Keratinocyte (primary cell): ENCODE measurements at regions not wholly inside any gene's neighbourhood (a gene's known extent, or its start where the extent isn't known, plus 50 kb on each side); places are given as distances from the start of the nearest gene placed in this dataset.

Experiments
- DNase-seq: peaks from one replicate; pipeline ENCODE4 v3.0.0-alpha.2; 2011; ENCODE audit warnings: low read depth, missing footprints, low spot score
- FAIRE-seq: peaks from 2 replicates; lab custom pipeline; 2011; peaks lifted over from hg19 to GRCh38; lab: Jason Lieb, UNC
- H2AFZ ChIP-seq: 2 replicates; pipeline ENCODE4 v1.6.0; 2012; ENCODE audit warnings: low read length, control low read depth, inconsistent platforms; ENCODE audit not compliant: control insufficient read depth
- H3K27ac ChIP-seq: 2 replicates; pipeline ENCODE4 v1.5.1; 2011; ENCODE audit warnings: low read length; ENCODE audit not compliant: control insufficient read depth, insufficient read depth
- H3K27me3 ChIP-seq: 3 replicates; pipeline ENCODE4 v1.6.0; 2011; ENCODE audit warnings: low read length; ENCODE audit not compliant: control insufficient read depth, insufficient read depth; ENCODE audit errors: extremely low read depth
- H3K36me3 ChIP-seq, 2 experiments: 2 replicates in 1 of 2; 3 replicates in 1 of 2; pipeline ENCODE4 v1.5.1; 2011; ENCODE audit warnings: low read length in 2 of 2, mild to moderate bottlenecking in 1 of 2; ENCODE audit not compliant: control insufficient read depth in 2 of 2, insufficient read depth in 2 of 2; ENCODE audit errors: extremely low read depth in 1 of 2
- H3K4me1 ChIP-seq: 3 replicates; pipeline ENCODE4 v1.5.1; 2011; ENCODE audit warnings: low read length; ENCODE audit not compliant: control insufficient read depth, insufficient read depth; ENCODE audit errors: extremely low read depth
- H3K4me2 ChIP-seq: 3 replicates; pipeline ENCODE4 v1.6.0; 2011; ENCODE audit warnings: low read depth, low read length; ENCODE audit not compliant: control insufficient read depth, insufficient read depth; ENCODE audit errors: extremely low read depth
- H3K4me3 ChIP-seq, 3 experiments: fragments of 200-600 bp in 1 of 3; sonication (generic) in 1 of 3; 2 replicates in 2 of 3; 3 replicates in 1 of 3; pipeline ENCODE4 v1.5.1; 2011 to 2016; ENCODE audit warnings: low read length in 3 of 3, mild to moderate bottlenecking in 3 of 3, control low read depth in 2 of 3, inconsistent platforms in 1 of 3, low read depth in 1 of 3, mixed read lengths in 1 of 3, mixed run types in 1 of 3, moderate library complexity in 1 of 3; ENCODE audit not compliant: control insufficient read depth in 2 of 3, insufficient read depth in 2 of 3; ENCODE audit errors: extremely low read depth in 1 of 3
- H3K79me2 ChIP-seq: 2 replicates; pipeline ENCODE4 v1.6.0; 2012; ENCODE audit warnings: low read length; ENCODE audit not compliant: control insufficient read depth, insufficient read depth
- H3K9ac ChIP-seq: 3 replicates; pipeline ENCODE4 v1.6.0; 2011; ENCODE audit warnings: low read length; ENCODE audit not compliant: control insufficient read depth, insufficient read depth; ENCODE audit errors: extremely low read depth
- H3K9me1 ChIP-seq: 3 replicates; pipeline ENCODE4 v1.6.0; 2011; ENCODE audit warnings: low read length; ENCODE audit not compliant: control insufficient read depth, insufficient read depth; ENCODE audit errors: extremely low read depth
- H3K9me3 ChIP-seq: 2 replicates; pipeline ENCODE4 v1.5.1; 2012; ENCODE audit warnings: low read depth, low read length; ENCODE audit not compliant: control insufficient read depth
- H4K20me1 ChIP-seq: 3 replicates; pipeline ENCODE4 v1.6.0; 2011; ENCODE audit warnings: low read length; ENCODE audit not compliant: control insufficient read depth, insufficient read depth; ENCODE audit errors: extremely low read depth
- CTCF ChIP-seq, 3 experiments: IDR thresholded peaks in 1 of 3; conservative IDR thresholded peaks in 1 of 3; optimal IDR thresholded peaks in 1 of 3; 2 replicates in 2 of 3; 3 replicates in 1 of 3; pipeline versions ENCODE3 to v1.5.1; 2011; ENCODE audit warnings: low read length in 3 of 3, mild to moderate bottlenecking in 3 of 3, moderate library complexity in 2 of 3, control low read depth in 1 of 3, inconsistent platforms in 1 of 3; ENCODE audit not compliant: insufficient read depth in 2 of 3; ENCODE audit errors: extremely low read depth in 1 of 3
- EZH2 ChIP-seq: IDR thresholded peaks from one replicate; pipeline ENCODE4 v1.6.1; 2012; ENCODE audit warnings: inconsistent platforms, mild to moderate bottlenecking, low read length, moderate library complexity
- dilution Hi-C: fragments of 300-500 bp; cut with MboI; formaldehyde crosslinking; loops from one replicate; pipeline ENCODE4 v1.7.0; 2020; ENCODE audit warnings: low sequenced_read_pairs; ENCODE audit not compliant: extremely low pct_ligation_motif_present

GRCh38 chr9:86557063-86557766 lies 203.0 kb upstream of the TUT7 start:
- Histone ChIP-seq H4K20me1 (no peaks in the 10 kb centered on the region), H3K27me3 (no peaks in the 10 kb centered on the region), H3K9ac (peak overlapping the region; percentile 0), H3K4me3 (no peak overlapping the region), H3K4me1 (peaks cover 15% of the 10 kb centered on the region), H3K9me1 (no peaks in the 10 kb centered on the region), H3K36me3 (no peaks in the 10 kb centered on the region), H3K4me2 (peak overlapping the region; percentile 39), H3K27ac (peak overlapping the region; percentile 62), H3K9me3 (no peaks in the 10 kb centered on the region), H2AFZ (no peak overlapping the region), H3K79me2 (no peaks in the 10 kb centered on the region)
- dilution Hi-C loops, result no loop called here
- FAIRE-seq, result peak; percentile 100
- peak; percentile 17 to 32 (median 30) for TF ChIP-seq CTCF (optimal IDR thresholded peaks at IDR 0.05 in 1 of 3, IDR thresholded peaks at IDR 0.05 in 1 of 3, conservative IDR thresholded peaks at IDR 0.05 in 1 of 3; ENCODE audit: extremely low read depth in 1 of 3, insufficient read depth in 2 of 3, low read length in 3 of 3)
- no peak for TF ChIP-seq EZH2
- peak; percentile 92 for DNase-seq

GRCh38 chr9:86555661-86556060 lies 201.5 kb upstream of the TUT7 start:
- TF ChIP-seq EZH2 (no peak), CTCF (optimal IDR thresholded peaks at IDR 0.05 in 1 of 3, IDR thresholded peaks at IDR 0.05 in 1 of 3, conservative IDR thresholded peaks at IDR 0.05 in 1 of 3; ENCODE audit: extremely low read depth in 1 of 3, insufficient read depth in 2 of 3, low read length in 3 of 3) (no peak)
- H3K9ac ChIP-seq, result no peak overlapping the region
- no peaks in the 10 kb centered on the region for H3K9me1 ChIP-seq
- H3K27ac ChIP-seq, result no peak overlapping the region
- no peaks in the 10 kb centered on the region for H3K27me3 ChIP-seq
- dilution Hi-C loops, result no loop called here
- no peaks in the 10 kb centered on the region for H3K79me2 ChIP-seq
- peaks cover 21% of the 10 kb centered on the region for H3K4me1 ChIP-seq
- H4K20me1 ChIP-seq, result no peaks in the 10 kb centered on the region
- H2AFZ ChIP-seq, result no peak overlapping the region
- FAIRE-seq (no peak), DNase-seq (no peak)
- no peaks in the 10 kb centered on the region for H3K9me3 ChIP-seq
- H3K4me2 ChIP-seq, result no peak overlapping the region
- H3K4me3 ChIP-seq, result no peak overlapping the region
- H3K36me3 ChIP-seq, result no peaks in the 10 kb centered on the region
